ENCODE measurements at regions not wholly inside any gene's neighbourhood (a gene's known extent, or its start where the extent isn't known, plus 50 kb on each side); places are given as distances from the start of the nearest gene placed in this dataset.
"Not testable (repeated sequence)": the region's sequence is repeated elsewhere in the genome, so short reads cannot be mapped to it uniquely, and the experiment has no call there.

DNA sequence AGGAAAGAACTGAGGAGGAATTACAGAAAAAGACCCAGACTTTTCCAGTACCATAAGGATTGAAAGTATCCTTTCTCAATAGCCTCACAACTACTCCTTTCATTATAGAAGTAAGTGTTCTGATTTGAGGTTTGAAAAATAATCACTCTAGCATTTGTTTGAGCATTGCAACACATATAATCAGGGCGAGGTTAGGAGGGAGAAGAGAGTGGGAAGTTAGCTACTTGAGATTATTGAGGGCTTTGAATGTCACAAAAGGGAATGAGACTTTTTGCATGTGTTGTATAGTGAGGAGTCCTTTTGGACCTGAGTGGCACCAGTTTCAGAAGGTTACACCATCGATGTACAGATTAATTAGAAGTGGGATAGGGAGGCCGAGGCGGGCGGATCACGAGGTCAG lies 65.2 kb upstream of the TNIK start:
- no peak for TF ChIP-seq TAF1 (IDR thresholded peaks at IDR 0.05; ENCODE audit: borderline replicate concordance, low read depth, low read length)
- TF ChIP-seq POLR2AphosphoS5 (IDR thresholded peaks at IDR 0.05; ENCODE audit: low read depth, low read length) = no peak
- TF ChIP-seq POLR2A (IDR thresholded peaks at IDR 0.05; ENCODE audit: low read depth, low read length) = no peak
- FAIRE-seq (no peak), DNase-seq (ENCODE audit: insufficient read length) (no peak)

DNA sequence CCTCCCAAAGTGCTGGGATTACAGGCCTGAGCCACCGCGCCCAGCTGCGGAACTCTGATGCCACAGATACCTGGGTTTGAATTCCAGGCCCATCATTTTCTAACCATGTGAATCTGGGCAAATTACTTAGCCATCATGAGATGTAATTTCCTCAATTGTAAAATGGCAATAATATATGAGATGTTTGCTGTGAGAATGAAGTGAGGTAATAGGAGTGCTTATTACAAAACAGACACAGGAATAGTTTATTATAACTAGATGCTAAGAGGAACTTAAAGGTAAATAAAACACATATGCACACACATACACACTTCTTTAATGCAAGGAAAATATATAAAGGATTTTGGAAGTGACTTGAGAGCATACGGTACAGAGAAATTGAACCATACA lies 64.7 kb upstream of the TNIK start:
- no peak for TF ChIP-seq POLR2A (IDR thresholded peaks at IDR 0.05; ENCODE audit: low read depth, low read length)
- TF ChIP-seq TAF1 (IDR thresholded peaks at IDR 0.05; ENCODE audit: borderline replicate concordance, low read depth, low read length) = no peak
- TF ChIP-seq POLR2AphosphoS5 (IDR thresholded peaks at IDR 0.05; ENCODE audit: low read depth, low read length) = no peak
- no peak for FAIRE-seq

DNA sequence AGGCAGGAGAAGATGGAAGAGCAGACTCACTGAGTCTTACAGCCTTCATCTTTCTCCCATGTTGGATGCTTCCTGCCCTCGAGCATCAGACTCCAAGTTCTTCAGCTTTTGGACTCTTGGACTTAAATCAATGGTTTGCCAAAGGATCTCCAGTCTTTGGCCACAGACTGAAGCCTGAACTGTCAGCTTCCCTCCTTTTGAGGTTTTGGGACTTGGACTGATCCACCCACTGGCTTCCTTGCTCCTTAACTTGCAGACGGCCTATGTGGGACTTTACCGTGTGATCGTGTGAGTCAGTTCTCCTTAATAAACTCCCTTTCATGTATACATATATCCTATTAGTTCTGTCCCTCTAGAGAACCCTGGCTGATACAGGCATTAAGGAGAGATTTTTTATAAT lies 62.4 kb upstream of the TNIK start:
- DNase-seq (ENCODE audit: insufficient read length) = no peak
- TF ChIP-seq POLR2AphosphoS5 (IDR thresholded peaks at IDR 0.05; ENCODE audit: low read depth, low read length) (no peak), POLR2A (IDR thresholded peaks at IDR 0.05; ENCODE audit: low read depth, low read length) (no peak), TAF1 (IDR thresholded peaks at IDR 0.05; ENCODE audit: borderline replicate concordance, low read depth, low read length) (no peak)
- no peak for FAIRE-seq

More for the DNA sequence above, 64.7 kb upstream of the TNIK start:
- no peak for DNase-seq (ENCODE audit: insufficient read length)

DNA sequence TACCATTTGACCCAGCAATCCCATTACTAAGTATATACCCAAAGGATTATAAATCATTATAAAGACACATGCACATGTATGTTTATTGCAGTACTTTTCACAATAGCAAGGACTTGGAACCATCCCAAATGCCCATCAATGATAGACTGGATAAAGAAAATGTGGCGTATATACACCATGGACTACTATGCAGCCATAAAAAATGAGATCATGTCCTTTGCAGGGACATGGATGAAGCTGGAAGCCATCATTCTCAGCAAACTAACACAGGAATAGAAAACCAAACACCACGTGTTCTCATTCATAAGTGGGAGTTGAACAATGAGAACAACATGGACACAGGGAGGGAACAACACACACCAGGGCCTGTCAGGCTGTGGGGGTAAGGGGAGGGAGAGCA lies 59.2 kb upstream of the TNIK start:
- not testable (repeated sequence) for DNase-seq (ENCODE audit: insufficient read length); FAIRE-seq

DNA sequence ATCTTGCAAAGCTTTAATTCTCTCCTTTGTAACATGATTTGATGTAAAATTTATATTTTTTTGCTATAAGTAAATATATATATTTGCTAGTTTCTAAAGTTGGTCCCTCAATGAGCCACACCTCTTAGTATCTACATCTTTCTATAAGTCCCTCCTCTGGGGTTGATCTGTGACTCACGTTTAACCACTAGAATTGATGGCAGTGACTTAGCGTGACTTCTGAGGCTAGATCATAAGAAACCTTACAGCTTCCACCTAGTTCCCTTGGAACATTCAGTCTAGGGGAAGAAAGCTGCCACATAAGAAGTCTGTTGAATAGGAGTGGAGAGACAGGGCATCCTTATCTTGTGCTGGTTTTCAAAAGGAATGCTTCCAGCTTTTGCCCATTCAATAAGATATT lies 56.6 kb upstream of the TNIK start:
- no peak for TF ChIP-seq POLR2A (IDR thresholded peaks at IDR 0.05; ENCODE audit: low read depth, low read length)

DNA sequence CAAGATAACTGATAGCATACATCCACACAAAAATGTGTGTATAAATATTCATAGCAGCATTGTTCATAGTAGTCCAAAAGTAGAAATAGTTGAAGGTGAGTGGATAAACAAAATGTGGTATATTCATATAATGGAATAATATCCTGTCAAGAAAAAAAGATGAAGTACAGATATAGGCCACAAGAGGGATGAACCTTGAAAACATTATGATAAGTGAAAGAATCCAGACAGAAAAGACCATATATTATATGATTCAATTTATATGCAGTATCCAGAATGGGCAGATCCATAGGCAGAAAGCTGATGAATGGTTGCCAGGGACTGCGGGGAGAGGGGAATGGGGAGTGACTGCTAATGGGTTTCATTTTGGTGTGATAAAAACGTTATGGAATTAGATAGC lies 54.3 kb upstream of the TNIK start:
- no peak for TF ChIP-seq POLR2AphosphoS5 (IDR thresholded peaks at IDR 0.05; ENCODE audit: low read depth, low read length)
- no peak for TF ChIP-seq POLR2A (IDR thresholded peaks at IDR 0.05; ENCODE audit: low read depth, low read length)
- TF ChIP-seq TAF1 (IDR thresholded peaks at IDR 0.05; ENCODE audit: borderline replicate concordance, low read depth, low read length) = no peak
- FAIRE-seq (no peak), DNase-seq (ENCODE audit: insufficient read length) (no peak)

More for the DNA sequence above, 56.6 kb upstream of the TNIK start:
- DNase-seq (ENCODE audit: insufficient read length) = no peak
- no peak for FAIRE-seq

DNA sequence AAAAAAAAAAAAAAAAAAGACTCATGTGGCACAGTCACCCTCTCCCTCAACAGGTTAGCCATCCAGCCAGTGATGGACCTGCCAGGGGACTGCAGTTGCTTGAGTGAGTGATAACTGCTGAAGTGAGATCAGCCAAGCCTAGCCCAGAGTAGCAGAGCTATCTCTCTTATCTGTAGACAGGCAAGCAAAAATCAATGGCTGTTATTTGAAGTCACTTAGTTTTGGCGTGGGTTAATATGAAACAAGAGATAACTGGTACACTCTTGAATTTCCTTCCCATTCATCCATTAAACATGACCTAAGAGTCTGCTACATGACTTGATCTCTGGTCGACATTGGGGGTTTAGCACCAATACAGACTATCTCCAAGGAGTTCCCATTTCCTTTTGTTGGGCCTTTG lies 51.2 kb upstream of the TNIK start:
- no peak for FAIRE-seq
- no peak for TF ChIP-seq POLR2AphosphoS5 (IDR thresholded peaks at IDR 0.05; ENCODE audit: low read depth, low read length)
- TF ChIP-seq POLR2A (IDR thresholded peaks at IDR 0.05; ENCODE audit: low read depth, low read length) = no peak
- no peak for TF ChIP-seq TAF1 (IDR thresholded peaks at IDR 0.05; ENCODE audit: borderline replicate concordance, low read depth, low read length)
- DNase-seq (ENCODE audit: insufficient read length) = no peak

All from GM12892 (cell line).